ENCODE measurements at regions not wholly inside any gene's neighbourhood (a gene's known extent, or its start where the extent isn't known, plus 50 kb on each side); places are given as distances from the start of the nearest gene placed in this dataset.

- no peak for TF ChIP-seq MAFG (CRISPR knock-in tag; IDR thresholded peaks at IDR 0.05)
- TF ChIP-seq BRCA1 (CRISPR knock-in tag; IDR thresholded peaks at IDR 0.05) = no peak
- no peak for TF ChIP-seq ZNF263 (CRISPR knock-in tag; IDR thresholded peaks at IDR 0.05)
- TF ChIP-seq ATF2 (CRISPR knock-in tag; IDR thresholded peaks at IDR 0.05) = no peak
- TF ChIP-seq, protein P1, sequence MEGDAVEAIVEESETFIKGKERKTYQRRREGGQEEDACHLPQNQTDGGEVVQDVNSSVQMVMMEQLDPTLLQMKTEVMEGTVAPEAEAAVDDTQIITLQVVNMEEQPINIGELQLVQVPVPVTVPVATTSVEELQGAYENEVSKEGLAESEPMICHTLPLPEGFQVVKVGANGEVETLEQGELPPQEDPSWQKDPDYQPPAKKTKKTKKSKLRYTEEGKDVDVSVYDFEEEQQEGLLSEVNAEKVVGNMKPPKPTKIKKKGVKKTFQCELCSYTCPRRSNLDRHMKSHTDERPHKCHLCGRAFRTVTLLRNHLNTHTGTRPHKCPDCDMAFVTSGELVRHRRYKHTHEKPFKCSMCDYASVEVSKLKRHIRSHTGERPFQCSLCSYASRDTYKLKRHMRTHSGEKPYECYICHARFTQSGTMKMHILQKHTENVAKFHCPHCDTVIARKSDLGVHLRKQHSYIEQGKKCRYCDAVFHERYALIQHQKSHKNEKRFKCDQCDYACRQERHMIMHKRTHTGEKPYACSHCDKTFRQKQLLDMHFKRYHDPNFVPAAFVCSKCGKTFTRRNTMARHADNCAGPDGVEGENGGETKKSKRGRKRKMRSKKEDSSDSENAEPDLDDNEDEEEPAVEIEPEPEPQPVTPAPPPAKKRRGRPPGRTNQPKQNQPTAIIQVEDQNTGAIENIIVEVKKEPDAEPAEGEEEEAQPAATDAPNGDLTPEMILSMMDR (CRISPR knock-in tag; IDR thresholded peaks at IDR 0.05) = no peak
Measured at GRCh38 chr1:56291374-56291919, 287.9 kb downstream of the PLPP3 start.
